ENCODE measurements at regions not wholly inside any gene's neighbourhood (a gene's known extent, or its start where the extent isn't known, plus 50 kb on each side); places are given as distances from the start of the nearest gene placed in this dataset.

GRCh38 chr16:65541646-65542045 is 419.8 kb upstream of the CDH11 start:
- no peak for ATAC-seq
- no peak for DNase-seq
- intact Hi-C loops (cut with DNase I): no loop called here
- WGBS, 2 donors: 94 to 98% methylated on average over 1 of the region's 1 CpG
- Histone ChIP-seq H3K9me3 (no peaks in the 10 kb centered on the region), H3K4me1 (peaks cover 0 to 9% (median 5%) of the 10 kb centered on the region in 9 donors), H3K27ac (no peak overlapping the region), H3K27me3 (no peaks in the 10 kb centered on the region), H3K4me3 (no peak overlapping the region), H3K36me3 (no peaks in the 10 kb centered on the region)
- TF ChIP-seq, protein P1, sequence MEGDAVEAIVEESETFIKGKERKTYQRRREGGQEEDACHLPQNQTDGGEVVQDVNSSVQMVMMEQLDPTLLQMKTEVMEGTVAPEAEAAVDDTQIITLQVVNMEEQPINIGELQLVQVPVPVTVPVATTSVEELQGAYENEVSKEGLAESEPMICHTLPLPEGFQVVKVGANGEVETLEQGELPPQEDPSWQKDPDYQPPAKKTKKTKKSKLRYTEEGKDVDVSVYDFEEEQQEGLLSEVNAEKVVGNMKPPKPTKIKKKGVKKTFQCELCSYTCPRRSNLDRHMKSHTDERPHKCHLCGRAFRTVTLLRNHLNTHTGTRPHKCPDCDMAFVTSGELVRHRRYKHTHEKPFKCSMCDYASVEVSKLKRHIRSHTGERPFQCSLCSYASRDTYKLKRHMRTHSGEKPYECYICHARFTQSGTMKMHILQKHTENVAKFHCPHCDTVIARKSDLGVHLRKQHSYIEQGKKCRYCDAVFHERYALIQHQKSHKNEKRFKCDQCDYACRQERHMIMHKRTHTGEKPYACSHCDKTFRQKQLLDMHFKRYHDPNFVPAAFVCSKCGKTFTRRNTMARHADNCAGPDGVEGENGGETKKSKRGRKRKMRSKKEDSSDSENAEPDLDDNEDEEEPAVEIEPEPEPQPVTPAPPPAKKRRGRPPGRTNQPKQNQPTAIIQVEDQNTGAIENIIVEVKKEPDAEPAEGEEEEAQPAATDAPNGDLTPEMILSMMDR (IDR thresholded peaks at IDR 0.05): no peak

DNA sequence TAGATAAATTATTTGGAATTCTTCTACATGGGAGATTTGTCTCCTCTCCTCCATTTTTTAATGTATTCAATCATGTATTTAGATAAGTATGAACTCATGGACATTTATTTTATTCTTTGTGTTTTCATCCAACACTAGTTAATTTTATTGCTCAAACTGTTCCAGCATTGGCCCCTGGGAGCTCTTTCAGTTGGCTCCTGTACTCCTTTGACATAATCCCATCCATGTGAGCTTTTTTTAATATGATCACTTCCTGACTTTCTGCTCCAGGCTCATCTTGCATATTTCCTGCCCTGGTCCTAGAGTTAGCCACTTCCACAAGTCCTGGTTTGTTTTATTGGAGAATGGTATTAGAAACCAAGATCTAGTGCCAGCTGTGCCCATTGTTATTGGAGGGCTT is 419.0 kb upstream of the CDH11 start:
- no peak for ATAC-seq
- Histone ChIP-seq H3K27ac (no peak overlapping the region), H3K4me1 (peaks cover 0 to 1% (median 0%) of the 10 kb centered on the region in 9 donors), H3K9me3 (no peaks in the 10 kb centered on the region), H3K27me3 (no peaks in the 10 kb centered on the region), H3K36me3 (no peaks in the 10 kb centered on the region), H3K4me3 (no peak overlapping the region)
- TF ChIP-seq, protein P1 (IDR thresholded peaks at IDR 0.05): no peak
- intact Hi-C loops (cut with DNase I): no loop called here
- no peak for DNase-seq

GRCh38 chr16:65538976-65539375 is 417.1 kb upstream of the CDH11 start:
- Histone ChIP-seq H3K27me3 (no peaks in the 10 kb centered on the region), H3K4me3 (no peak overlapping the region), H3K36me3 (no peaks in the 10 kb centered on the region), H3K27ac (no peak overlapping the region), H3K9me3 (no peaks in the 10 kb centered on the region), H3K4me1 (no peaks in the 10 kb centered on the region)
- DNase-seq: no peak
- 62 to 70% methylated on average over 3 of the region's 3 CpGs for WGBS, 2 donors
- no peak for ATAC-seq
- TF ChIP-seq, protein P1 (IDR thresholded peaks at IDR 0.05): no peak
- intact Hi-C loops (cut with DNase I): no loop called here

DNA sequence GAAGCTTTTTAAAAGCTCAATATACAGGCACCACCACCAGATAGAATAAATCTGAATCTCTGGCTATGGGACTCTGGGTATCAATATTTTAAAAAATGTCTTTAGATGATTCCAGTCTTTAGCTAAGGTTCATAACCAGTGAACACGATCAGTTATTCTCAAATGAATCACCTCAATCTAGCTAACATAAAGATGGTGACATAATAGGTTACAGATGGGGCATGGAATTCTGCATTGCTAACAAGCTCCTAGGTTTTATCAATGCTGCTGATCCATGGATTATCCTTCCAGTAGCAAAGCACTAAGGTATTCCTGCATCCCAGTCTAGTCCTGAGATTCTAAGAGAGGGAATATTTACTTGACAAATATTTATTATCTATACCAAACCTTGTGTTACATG is 415.5 kb upstream of the CDH11 start:
- ATAC-seq: no peak
- intact Hi-C loops (cut with DNase I): no loop called here
- DNase-seq: no peak
- TF ChIP-seq, protein P1 (IDR thresholded peaks at IDR 0.05): no peak
- no peak overlapping the region for H3K4me3 ChIP-seq
- peaks cover 0 to 3% (median 0%) of the 10 kb centered on the region in 9 donors for H3K4me1 ChIP-seq
- 87 to 88% methylated on average over 1 of the region's 1 CpG for WGBS, 2 donors
- H3K27ac ChIP-seq: no peak overlapping the region
- H3K36me3 ChIP-seq: no peaks in the 10 kb centered on the region
- H3K27me3 ChIP-seq: no peaks in the 10 kb centered on the region
- H3K9me3 ChIP-seq: no peaks in the 10 kb centered on the region

GRCh38 chr16:65534121-65534528 is 412.3 kb upstream of the CDH11 start:
- TF ChIP-seq, protein P1 (IDR thresholded peaks at IDR 0.05): no peak
- 57 to 79% methylated on average over 2 of the region's 2 CpGs for WGBS, 2 donors
- Histone ChIP-seq H3K4me1 (peaks cover 0 to 6% (median 0%) of the 10 kb centered on the region in 9 donors), H3K4me3 (no peak overlapping the region), H3K27ac (no peak overlapping the region), H3K27me3 (no peaks in the 10 kb centered on the region), H3K9me3 (no peaks in the 10 kb centered on the region), H3K36me3 (no peaks in the 10 kb centered on the region)
- ATAC-seq: no peak
- DNase-seq: no peak
- intact Hi-C loops (cut with DNase I): no loop called here
